HG03354 (cell line): ENCODE measurements at regions not wholly inside any gene's neighbourhood (a gene's known extent, or its start where the extent isn't known, plus 50 kb on each side); places are given as distances from the start of the nearest gene placed in this dataset.

Source experiments
- ATAC-seq: cut with Tn5 transposase; IDR thresholded peaks from one replicate; pipeline ENCODE4 v1.9.1; 2021; ENCODE audit warnings: mild to moderate bottlenecking; ENCODE audit not compliant: unreplicated experiment, poor library complexity, severe bottlenecking

GRCh38 chr14:28656704-28657255, 109.8 kb upstream of the FOXG1 start:
- ATAC-seq, result no peak

GRCh38 chr14:28661171-28661772, 105.3 kb upstream of the FOXG1 start:
- ATAC-seq, result no peak

GRCh38 chr14:28666961-28667360, 99.6 kb upstream of the FOXG1 start:
- ATAC-seq, result no peak

DNA sequence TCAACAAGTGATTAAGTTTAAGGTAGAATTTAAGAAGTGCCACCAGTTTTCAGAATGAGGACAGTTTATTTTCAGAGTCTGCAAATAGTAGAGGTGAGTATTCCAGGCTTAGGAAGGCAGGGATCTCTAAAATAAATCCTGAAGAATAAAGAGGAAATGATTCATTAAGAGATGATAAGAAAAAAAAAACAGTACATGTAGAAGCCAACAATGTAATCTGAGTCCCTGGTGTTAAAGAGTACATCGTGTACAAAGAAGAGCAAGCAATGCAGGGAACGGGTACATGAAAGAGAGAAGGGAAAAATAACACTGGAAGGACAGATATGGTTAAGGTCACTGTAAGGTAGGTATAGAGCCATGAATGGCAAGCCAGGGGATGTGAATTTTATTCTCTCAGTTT, 95.2 kb upstream of the FOXG1 start:
- no peak for ATAC-seq

DNA sequence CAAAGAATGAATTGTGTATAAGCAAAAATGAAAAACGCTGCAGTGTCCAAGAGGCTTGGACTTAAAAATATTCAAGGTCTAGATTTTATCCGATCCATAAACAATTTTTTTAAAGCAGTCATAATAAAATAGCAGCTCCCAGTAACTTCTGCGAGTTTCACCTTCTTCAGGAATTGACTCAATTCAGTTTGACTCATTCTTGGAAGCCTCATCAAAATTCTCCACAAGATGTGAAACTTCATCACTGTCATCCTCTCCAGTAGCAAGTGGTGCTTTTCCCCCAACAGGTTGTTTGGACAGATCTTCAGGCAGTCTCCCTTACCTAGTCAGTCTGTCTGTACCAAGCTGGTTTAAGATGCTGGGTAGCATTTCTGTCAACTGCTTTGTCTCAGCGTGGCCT, 93.5 kb upstream of the FOXG1 start:
- ATAC-seq, result no peak

DNA sequence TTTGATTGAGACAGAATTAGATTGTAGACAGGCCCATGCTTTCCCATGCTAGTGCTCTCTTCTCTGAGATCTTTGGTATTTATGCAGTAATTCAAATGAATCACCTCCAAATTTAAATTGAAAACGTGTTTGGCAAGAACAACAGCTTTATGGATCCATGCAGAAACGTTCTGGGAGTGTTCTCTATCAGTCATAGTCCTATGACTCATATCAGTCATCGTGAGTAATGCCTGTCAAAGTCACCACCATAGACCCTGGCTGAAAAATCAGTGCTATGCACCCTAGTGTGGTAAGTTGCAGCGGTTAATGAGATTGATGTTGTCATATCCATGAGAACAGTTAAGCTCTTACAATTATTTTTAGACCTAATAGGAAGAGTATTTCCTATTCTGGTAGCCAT, 90.1 kb upstream of the FOXG1 start:
- ATAC-seq, result no peak

DNA sequence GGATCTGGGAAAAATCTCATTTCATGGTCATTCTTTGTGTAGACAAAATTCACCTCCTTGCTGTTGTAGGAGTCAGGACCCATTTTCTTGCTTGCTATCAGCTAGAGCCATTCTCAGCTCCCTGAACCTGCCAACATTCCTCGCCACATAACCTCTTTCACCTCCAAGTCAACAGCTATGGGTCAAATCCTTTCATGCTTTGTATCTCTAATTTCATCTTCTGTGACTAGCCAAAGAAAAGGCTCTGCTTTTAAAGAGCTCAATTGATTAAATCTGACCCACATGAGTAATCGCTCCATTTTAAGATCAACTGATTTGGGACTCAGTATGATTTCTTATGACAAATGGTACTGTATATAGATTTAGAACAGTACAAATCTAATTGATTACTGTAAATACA, 89.2 kb upstream of the FOXG1 start:
- ATAC-seq, result no peak

DNA sequence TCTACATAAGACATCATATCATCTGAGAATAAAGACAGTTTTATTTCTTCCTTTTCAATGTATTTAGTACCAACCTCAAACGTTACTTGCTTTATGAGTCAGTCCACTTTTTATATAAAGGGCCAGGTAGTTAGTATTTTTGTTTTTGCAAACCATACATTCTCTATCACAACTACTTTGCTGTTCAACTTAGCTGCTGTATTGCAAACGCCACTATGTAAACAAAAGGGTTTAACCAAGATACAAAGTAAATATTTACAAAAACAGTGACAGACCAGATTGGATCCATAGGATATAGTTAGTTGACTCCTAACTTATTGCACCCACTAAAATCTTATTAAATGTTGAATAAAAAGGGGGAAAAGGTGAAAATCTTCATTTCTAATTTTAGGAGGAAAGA, 87.7 kb upstream of the FOXG1 start:
- ATAC-seq, result no peak

DNA sequence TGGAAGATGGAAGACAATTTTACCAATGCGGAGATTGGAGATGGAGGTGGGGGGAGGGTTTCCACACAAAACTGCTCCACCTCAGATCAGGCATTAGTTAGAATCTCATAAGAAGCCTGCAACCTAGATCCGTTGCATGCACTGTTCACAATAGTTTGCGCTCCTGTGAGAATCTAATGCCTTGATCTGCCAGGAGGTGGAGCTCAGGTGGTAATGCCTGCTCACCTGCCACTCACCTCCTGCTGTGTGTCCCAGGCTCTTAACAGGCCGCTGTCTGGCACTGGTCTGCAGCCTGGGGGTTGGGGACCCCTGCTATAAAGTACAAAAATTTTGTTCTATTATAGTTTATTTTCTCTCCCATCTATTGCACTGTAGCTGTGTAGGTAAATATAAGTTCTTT, 84.9 kb upstream of the FOXG1 start:
- ATAC-seq, result no peak

GRCh38 chr14:28690029-28690692, 76.4 kb upstream of the FOXG1 start:
- no peak for ATAC-seq

DNA sequence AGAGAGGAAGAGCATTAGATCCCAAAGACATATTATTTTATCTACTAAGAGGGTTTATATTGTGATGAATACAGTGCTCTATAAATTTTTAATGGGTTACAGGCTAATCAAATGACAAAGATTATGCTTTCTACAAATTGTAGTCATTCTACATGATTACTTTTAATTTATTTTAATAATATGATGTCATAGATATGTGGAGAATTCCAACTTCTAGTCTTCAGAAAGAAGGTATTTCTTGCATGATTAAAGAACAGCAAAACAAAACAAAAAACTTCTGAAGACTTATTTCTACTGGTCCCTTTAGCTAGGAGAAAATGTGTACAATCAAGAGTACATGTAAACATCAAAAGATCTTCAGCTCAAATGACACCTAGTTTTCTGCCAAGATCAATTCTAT, 71.5 kb upstream of the FOXG1 start:
- no peak for ATAC-seq

- ATAC-seq, result no peak
Measured at GRCh38 chr14:28701733-28702132, 64.9 kb upstream of the FOXG1 start.

DNA sequence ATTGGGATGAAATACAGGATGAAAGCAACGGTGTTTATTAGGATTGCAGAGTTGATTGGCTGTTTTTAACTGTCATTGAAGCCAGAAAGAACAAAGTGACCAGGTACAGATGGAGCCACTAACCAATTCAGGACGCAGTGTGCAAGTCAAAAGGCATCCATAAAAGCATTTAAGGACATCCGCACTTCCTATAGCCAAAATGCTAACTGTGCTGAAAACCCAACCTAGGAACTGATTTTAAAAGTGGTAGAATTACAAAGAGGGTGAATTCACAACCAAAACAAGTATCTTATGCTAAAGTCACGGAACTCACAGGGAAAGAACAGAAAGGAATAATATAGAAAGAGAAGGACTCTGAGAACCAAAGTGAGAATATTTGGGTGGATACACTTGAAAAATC, 63.1 kb upstream of the FOXG1 start:
- no peak for ATAC-seq

DNA sequence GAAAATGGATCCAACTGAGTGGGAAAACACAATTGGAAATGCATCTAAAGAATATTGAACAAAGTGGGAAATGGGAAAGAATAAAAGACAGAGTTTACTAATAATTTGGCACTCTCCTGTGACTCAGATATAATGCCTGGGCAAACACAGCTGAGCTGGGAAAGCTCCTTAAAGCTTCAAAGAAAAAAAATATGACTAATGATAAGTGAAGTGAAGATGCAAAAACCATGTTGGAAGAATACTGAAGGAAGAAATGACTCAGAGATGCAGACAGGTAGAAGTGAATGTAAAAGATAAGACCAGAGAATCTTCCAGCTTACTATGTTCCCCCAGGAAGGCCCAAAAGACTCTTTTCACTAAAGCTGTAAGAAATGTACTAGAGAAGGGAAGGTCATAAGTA, 62.4 kb upstream of the FOXG1 start:
- no peak for ATAC-seq

DNA sequence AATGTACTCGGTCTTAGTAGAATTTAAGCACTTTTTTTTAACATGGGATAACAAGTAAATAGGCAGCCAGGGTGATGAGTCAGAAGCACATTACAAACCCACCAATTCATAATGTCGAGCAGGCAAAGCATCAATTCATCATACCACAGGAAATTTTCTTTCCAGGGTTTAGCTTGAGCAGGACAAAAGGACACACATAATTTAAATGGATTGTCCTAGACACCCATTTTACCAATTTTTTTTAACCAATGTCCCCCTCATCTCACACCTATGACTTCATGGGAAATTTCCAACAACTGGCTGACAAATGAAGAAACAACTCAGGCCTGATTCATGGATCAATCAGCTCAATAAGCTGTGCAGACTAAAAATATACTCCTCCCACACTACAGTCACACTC, 58.8 kb upstream of the FOXG1 start:
- no peak for ATAC-seq

DNA sequence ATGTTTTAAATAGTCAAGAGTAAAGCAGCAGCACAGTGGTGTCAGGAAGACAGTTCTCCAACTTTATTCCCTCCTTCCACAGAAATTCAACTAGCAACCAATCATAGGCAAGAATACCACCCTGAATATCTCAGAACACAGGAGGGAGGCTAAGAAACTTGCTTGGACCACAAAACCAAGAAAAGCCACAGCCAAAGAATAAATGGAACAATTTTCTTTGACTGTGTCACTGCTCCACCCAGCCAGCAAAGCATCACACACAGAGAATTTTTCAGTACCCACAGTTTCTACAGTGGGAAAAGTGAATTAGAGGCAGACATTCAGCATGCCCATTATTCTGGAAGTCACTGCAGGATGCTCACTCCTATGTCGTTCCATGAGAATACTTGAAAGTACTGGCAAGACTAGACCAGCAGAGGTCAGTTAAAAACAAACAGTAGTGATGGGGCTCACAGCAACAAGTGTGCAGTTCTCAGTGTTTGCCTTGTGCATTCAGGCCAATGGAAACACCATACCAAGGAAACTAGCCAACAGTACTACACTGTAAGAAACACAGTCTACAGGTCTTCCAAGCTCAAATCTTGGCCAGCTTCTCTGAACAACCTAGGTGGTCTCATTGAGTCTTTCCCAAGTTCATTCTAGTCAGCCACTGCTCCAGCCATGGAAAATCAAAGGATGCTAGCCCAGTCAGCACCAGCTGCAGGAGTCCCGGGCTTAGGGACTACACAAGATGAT, 56.8 kb upstream of the FOXG1 start:
- ATAC-seq, result no peak
